Choroid plexus epithelial cell (primary cell): ENCODE measurements at regions not wholly inside any gene's neighbourhood (a gene's known extent, or its start where the extent isn't known, plus 50 kb on each side); places are given as distances from the start of the nearest gene placed in this dataset.

Source experiments
- DNase-seq: peaks from one replicate; pipeline ENCODE4 v3.0.0-alpha.2; 2010; ENCODE audit warnings: low read depth
- H3K4me3 ChIP-seq: 2 replicates; pipeline ENCODE4 v1.5.1; 2011; ENCODE audit warnings: low read depth, mild to moderate bottlenecking, control low read depth, low read length, moderate library complexity
- TF ChIP-seq, protein P1 (sequence below): conservative IDR thresholded peaks from 2 replicates; pipeline ENCODE4 v1.5.1; 2011; ENCODE audit warnings: low read depth, mild to moderate bottlenecking, control low read depth, inconsistent platforms, low read length, moderate library complexity

DNA sequence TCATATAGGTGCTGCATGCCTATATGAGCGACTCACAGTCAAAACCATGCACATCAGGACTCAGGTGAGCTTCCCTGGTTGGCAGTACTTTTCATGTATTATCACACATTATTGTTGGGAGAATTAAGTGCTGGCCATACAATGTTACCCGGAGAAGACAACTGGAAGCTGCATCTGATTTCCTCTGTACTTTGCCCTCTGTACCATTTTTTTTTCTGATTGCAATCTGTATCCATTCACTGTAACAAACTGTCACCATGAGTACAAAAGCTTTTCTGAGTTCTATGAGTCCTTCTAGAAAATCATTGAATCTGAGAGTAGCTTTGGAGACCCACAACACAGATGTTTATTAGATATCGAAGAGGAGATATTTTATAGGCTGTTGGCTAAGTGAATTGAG is 651.0 kb downstream of the NR2F1-AS1 start:
- TF ChIP-seq, protein P1, sequence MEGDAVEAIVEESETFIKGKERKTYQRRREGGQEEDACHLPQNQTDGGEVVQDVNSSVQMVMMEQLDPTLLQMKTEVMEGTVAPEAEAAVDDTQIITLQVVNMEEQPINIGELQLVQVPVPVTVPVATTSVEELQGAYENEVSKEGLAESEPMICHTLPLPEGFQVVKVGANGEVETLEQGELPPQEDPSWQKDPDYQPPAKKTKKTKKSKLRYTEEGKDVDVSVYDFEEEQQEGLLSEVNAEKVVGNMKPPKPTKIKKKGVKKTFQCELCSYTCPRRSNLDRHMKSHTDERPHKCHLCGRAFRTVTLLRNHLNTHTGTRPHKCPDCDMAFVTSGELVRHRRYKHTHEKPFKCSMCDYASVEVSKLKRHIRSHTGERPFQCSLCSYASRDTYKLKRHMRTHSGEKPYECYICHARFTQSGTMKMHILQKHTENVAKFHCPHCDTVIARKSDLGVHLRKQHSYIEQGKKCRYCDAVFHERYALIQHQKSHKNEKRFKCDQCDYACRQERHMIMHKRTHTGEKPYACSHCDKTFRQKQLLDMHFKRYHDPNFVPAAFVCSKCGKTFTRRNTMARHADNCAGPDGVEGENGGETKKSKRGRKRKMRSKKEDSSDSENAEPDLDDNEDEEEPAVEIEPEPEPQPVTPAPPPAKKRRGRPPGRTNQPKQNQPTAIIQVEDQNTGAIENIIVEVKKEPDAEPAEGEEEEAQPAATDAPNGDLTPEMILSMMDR, result no peak
- H3K4me3 ChIP-seq, result no peak overlapping the region
- DNase-seq, result no peak

DNA sequence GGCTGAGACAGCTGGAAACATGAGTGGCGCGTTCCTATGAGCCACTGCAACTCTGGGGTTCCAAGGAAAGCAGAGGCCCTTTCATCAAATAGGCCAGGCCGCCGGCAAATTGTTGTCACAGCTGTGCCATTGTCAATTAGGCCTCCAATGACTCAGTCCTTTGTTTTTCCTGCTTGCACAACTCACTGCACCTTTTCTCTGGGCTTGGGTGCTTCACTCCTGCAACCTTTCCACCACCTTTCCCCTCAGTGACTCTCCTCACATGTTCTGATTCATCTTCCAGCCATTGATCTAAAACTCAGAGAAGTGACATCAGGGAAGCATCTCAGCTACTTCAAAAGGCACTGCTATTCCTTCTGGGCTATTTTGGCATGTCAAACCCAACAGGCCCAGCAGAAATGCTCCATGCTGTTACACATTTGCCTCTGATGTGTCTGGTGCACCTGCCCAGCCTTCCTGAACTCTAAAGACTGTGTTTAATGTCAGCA is 653.7 kb downstream of the NR2F1-AS1 start:
- DNase-seq, result no peak
- H3K4me3 ChIP-seq, result no peak overlapping the region
- TF ChIP-seq, protein P1, result no peak

DNA sequence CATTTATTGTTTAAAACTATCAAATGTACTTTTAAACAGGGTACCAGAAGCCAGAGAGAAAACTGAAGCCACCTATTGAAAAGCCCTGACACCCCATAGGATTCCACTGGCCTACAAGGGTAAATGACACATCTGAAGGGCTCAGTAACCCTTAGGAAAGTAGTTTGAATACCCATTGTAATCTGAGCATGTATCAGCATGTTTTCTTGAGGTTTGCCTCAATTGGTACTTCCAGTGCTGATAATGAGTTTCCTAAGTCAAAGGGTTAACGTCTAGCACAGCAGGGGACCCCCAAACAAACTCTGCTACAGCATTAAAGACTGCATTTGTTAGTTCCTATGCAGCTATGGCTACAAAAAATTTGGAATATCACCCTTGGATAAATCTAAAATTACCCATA is 657.1 kb downstream of the NR2F1-AS1 start:
- DNase-seq, result no peak
- TF ChIP-seq, protein P1, result no peak
- no peak overlapping the region for H3K4me3 ChIP-seq

DNA sequence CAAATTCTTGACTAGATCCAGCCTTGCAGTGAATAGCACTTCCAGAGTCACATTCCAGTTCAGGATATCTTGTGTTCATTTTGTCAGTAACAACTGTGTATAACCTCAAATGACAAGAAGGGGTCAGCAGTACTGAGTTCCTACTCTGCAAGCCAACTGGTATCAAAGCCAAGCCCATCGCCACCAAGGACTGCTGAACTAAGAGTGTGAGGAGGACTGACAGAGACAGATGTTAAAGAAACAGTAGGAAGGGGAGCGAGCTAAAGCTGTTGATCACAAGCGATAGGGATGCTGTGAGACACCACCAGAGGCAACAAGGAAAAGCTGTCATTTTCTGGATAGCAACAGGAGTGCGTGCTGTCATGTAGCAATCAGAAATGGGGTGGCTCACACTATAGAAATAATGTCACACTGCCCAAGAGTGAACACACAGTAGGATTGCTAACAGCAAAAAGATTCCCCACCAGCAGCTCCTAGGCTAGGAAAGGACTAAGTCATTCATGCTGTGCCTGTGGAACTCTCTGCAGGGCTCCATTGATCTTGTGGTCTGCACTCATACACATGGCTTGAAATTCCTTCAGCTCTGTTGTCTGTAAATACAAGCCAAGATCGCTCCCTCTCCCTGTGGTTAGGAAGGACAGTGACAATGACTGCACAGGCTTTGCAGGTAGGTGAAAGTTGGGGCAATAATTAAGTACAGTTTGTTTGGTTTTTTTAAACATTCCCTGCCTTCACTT is 658.6 kb downstream of the NR2F1-AS1 start:
- TF ChIP-seq, protein P1, result no peak
- peak; percentile 58 for DNase-seq
- no peak overlapping the region for H3K4me3 ChIP-seq

DNA sequence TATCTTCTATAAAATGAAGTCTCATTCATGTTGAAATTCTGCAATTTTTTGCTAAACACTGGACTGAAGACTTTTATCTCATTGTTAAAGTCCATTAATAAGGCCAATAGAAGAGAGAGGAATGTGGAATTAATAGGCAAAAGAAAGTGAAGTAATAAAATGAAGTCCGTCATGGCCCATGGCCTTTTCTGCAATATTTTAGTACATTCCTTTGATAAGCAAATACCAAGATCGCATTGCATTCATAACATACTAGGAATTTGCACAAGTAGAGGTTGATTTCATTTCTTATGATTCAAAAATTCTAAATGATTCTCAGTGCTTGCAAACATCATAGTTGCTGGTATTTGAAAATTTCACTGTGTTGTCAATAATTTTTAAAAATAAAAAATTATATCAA is 664.0 kb downstream of the NR2F1-AS1 start:
- TF ChIP-seq, protein P1, result no peak
- DNase-seq, result peak; percentile 91
- no peak overlapping the region for H3K4me3 ChIP-seq

DNA sequence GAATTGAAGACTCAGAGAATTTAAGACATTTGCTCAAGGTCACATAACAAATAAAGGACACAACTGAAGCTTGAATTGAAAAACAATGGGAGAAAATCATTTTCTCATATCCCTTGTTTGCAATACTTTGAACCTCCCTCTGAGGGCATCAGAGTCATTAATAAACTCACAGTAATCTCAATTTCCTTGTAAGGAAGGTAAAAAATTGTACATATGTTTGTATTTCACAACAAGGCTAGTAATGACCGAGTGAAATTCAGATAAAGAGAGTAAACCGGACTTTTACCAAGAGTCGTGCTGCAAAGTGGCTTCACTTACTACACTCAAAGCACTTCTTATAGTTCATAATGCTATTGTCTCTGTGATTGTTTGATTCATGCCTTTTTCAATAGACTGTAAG is 665.0 kb downstream of the NR2F1-AS1 start:
- H3K4me3 ChIP-seq, result no peak overlapping the region
- DNase-seq, result peak; percentile 82
- TF ChIP-seq, protein P1, result peak; percentile 48

DNA sequence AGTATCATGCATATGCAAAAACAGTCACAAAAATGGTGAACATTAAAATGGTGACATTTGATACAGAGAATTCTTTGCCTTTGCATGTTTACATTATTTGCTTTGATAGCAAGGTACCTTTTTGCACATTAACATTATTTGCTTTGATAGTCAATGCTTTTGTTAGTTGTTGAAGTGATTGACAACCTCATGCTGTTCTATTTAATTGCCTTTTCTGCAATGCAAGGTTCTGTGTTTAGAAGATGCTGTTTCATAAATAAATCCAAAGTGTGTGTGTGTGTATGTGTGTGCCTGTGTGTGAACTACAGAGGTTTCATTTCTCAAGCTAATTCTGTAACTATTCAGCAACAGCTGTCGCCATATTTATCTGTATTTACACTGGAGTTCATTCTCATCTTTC is 668.7 kb downstream of the NR2F1-AS1 start:
- no peak overlapping the region for H3K4me3 ChIP-seq
- TF ChIP-seq, protein P1, result no peak
- DNase-seq, result no peak
